Hematopoietic multipotent progenitor cell treated with erythropoietin and hydrocortisone succinate and interleukin-3 and kit ligand, for 15 days (in vitro differentiated cells): ENCODE measurements at regions not wholly inside any gene's neighbourhood (a gene's known extent, or its start where the extent isn't known, plus 50 kb on each side); places are given as distances from the start of the nearest gene placed in this dataset.

Source experiments
- DNase-seq: peaks from one replicate; pipeline ENCODE4 v3.0.0-alpha.2; 2015; ENCODE audit warnings: low spot score

- DNase-seq, result no peak
Measured at GRCh38 chr22:23409976-23410375, 170.1 kb downstream of the IGLL1 start.

- DNase-seq, result no peak
Measured at GRCh38 chr22:23408321-23408720, 171.8 kb downstream of the IGLL1 start.

GRCh38 chr22:23405366-23405851 is 174.7 kb downstream of the IGLL1 start:
- no peak for DNase-seq

- no peak for DNase-seq
Measured at GRCh38 chr22:23404689-23405365, 175.3 kb downstream of the IGLL1 start.

GRCh38 chr22:23403720-23404688 is 176.1 kb downstream of the IGLL1 start:
- no peak for DNase-seq

GRCh38 chr22:23403152-23403719 is 176.9 kb downstream of the IGLL1 start:
- no peak for DNase-seq

GRCh38 chr22:23402275-23403151 is 177.6 kb downstream of the IGLL1 start:
- peak; percentile 4 for DNase-seq

- DNase-seq, result no peak
Measured at GRCh38 chr22:23401910-23402274, 178.2 kb downstream of the IGLL1 start.

GRCh38 chr22:23401111-23401909 is 178.8 kb downstream of the IGLL1 start:
- no peak for DNase-seq

GRCh38 chr22:23400286-23400981 is 179.7 kb downstream of the IGLL1 start:
- DNase-seq, result no peak

GRCh38 chr22:23399367-23400285 is 180.5 kb downstream of the IGLL1 start:
- DNase-seq, result no peak

- DNase-seq, result no peak
Measured at GRCh38 chr22:23398701-23399366, 181.3 kb downstream of the IGLL1 start.

GRCh38 chr22:23397613-23398567 is 182.2 kb downstream of the IGLL1 start:
- DNase-seq, result no peak

GRCh38 chr22:23397008-23397612 is 183.0 kb downstream of the IGLL1 start:
- no peak for DNase-seq

GRCh38 chr22:23396362-23397007 is 183.6 kb downstream of the IGLL1 start:
- no peak for DNase-seq
